Vagina (tissue), 2 donors: ENCODE measurements at regions not wholly inside any gene's neighbourhood (a gene's known extent, or its start where the extent isn't known, plus 50 kb on each side); places are given as distances from the start of the nearest gene placed in this dataset.

Experiments
- CTCF ChIP-seq, 3 experiments: fragments of 450-650 bp in 2 of 3; fragments of 200-600 bp in 1 of 3; sonication (generic) in 1 of 3; IDR thresholded peaks; one replicate each; pipeline ENCODE4 v1.5.1; 2017 to 2019; ENCODE audit warnings: antibody characterized with exemption in 3 of 3, mild to moderate bottlenecking in 2 of 3, moderate library complexity in 2 of 3
- POLR2A ChIP-seq, 2 donors: fragments of 450-650 bp; IDR thresholded peaks; one replicate each; pipeline ENCODE4 v1.6.1; 2017; ENCODE audit warnings: antibody characterized with exemption in 2 of 2, mild to moderate bottlenecking in 2 of 2, moderate library complexity in 2 of 2

DNA sequence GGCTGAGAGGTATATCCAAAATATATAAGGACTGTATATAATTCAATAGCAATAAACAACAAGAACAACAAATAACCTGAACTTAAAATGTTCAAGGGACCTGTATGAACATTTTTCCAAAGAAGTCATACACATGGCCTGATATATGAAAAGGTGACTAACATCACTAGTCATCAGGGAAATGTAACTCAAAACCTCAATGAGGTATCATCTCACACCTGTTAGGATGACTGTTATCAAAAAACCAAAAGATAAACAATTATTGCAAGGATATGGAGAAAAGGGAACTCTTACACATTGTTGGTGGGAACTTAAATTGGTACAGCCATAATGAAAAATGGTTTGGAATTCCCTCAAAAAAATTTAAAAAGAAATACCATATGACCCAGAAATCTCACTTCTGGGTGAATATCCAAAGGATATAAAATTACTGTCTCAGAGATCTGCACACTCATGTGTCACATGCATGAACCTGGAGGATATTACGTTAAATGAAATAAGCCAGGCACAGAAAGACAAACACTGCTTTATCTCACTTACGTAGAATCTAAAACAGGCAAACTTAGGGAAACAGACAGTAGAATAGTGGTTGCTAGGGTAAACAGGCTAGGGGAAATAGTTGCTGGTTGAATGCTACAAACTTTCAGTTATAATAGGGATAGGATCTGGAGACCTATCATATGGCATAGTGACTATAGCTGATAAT lies 334.5 kb upstream of the MMADHC start:
- TF ChIP-seq POLR2A (IDR thresholded peaks at IDR 0.05): no peak
- TF ChIP-seq CTCF (IDR thresholded peaks at IDR 0.05): no peak
